ENCODE measurements at regions not wholly inside any gene's neighbourhood (a gene's known extent, or its start where the extent isn't known, plus 50 kb on each side); places are given as distances from the start of the nearest gene placed in this dataset.

GRCh38 chr7:27299861-27300260 lies 57.3 kb downstream of the EVX1 start:
- H2AFZ ChIP-seq (ENCODE audit: low read length), result no peak overlapping the region
- no peaks in the 10 kb centered on the region for H3K79me2 ChIP-seq (ENCODE audit: control insufficient read depth, insufficient read depth, low read length)
- H4K20me1 ChIP-seq (ENCODE audit: control insufficient read depth, extremely low read depth, insufficient read depth, low read length), result no peaks in the 10 kb centered on the region
- no peak overlapping the region for H3K4me3 ChIP-seq (replicated peaks in 1 of 4; ENCODE audit: control extremely low read depth in 1 of 4, insufficient read depth in 1 of 4, low read depth in 3 of 4, low read length in 4 of 4)
- H3K36me3 ChIP-seq (ENCODE audit: control insufficient read depth, insufficient read depth, low read length), result no peaks in the 10 kb centered on the region
- H3K9ac ChIP-seq (ENCODE audit: insufficient read depth, low read length), result no peak overlapping the region
- H3K4me1 ChIP-seq (ENCODE audit: control insufficient read depth, extremely low read depth, insufficient read depth, low read length), result no peaks in the 10 kb centered on the region
- no peaks in the 10 kb centered on the region for H3K9me3 ChIP-seq (ENCODE audit: control insufficient read depth, insufficient read depth, low read depth, low read length)
- H3K27ac ChIP-seq (ENCODE audit: insufficient read depth, low read length), result no peak overlapping the region
- H3K4me2 ChIP-seq (ENCODE audit: extremely low read depth, insufficient read depth, low read length), result no peak overlapping the region
- no peak for DNase-seq (ENCODE audit: low read depth in 2 of 2)
- TF ChIP-seq EZH2 (IDR thresholded peaks at IDR 0.05; ENCODE audit: low read length, missing control alignments), result no peak
- TF ChIP-seq CTCF (conservative IDR thresholded peaks at IDR 0.05 in 1 of 2, IDR thresholded peaks at IDR 0.05 in 1 of 2; ENCODE audit: low read depth in 1 of 2, low read length in 2 of 2), result no peak
- no peaks in the 10 kb centered on the region for H3K27me3 ChIP-seq (ENCODE audit: control insufficient read depth, insufficient read depth, low read length)

GRCh38 chr7:27300421-27300820 lies 57.8 kb downstream of the EVX1 start:
- Histone ChIP-seq H3K27me3 (ENCODE audit: control insufficient read depth, insufficient read depth, low read length) (no peaks in the 10 kb centered on the region), H3K79me2 (ENCODE audit: control insufficient read depth, insufficient read depth, low read length) (no peaks in the 10 kb centered on the region), H3K27ac (ENCODE audit: insufficient read depth, low read length) (no peak overlapping the region), H4K20me1 (ENCODE audit: control insufficient read depth, extremely low read depth, insufficient read depth, low read length) (no peaks in the 10 kb centered on the region), H3K4me1 (ENCODE audit: control insufficient read depth, extremely low read depth, insufficient read depth, low read length) (no peaks in the 10 kb centered on the region), H2AFZ (ENCODE audit: low read length) (no peak overlapping the region), H3K9ac (ENCODE audit: insufficient read depth, low read length) (no peak overlapping the region), H3K4me3 (replicated peaks in 1 of 4; ENCODE audit: control extremely low read depth in 1 of 4, insufficient read depth in 1 of 4, low read depth in 3 of 4, low read length in 4 of 4) (no peak overlapping the region), H3K4me2 (ENCODE audit: extremely low read depth, insufficient read depth, low read length) (no peak overlapping the region), H3K36me3 (ENCODE audit: control insufficient read depth, insufficient read depth, low read length) (no peaks in the 10 kb centered on the region), H3K9me3 (ENCODE audit: control insufficient read depth, insufficient read depth, low read depth, low read length) (no peaks in the 10 kb centered on the region)
- DNase-seq (ENCODE audit: low read depth in 2 of 2), result no peak
- TF ChIP-seq EZH2 (IDR thresholded peaks at IDR 0.05; ENCODE audit: low read length, missing control alignments) (no peak), CTCF (conservative IDR thresholded peaks at IDR 0.05 in 1 of 2, IDR thresholded peaks at IDR 0.05 in 1 of 2; ENCODE audit: low read depth in 1 of 2, low read length in 2 of 2) (no peak)

GRCh38 chr7:27302590-27302989 lies 60.0 kb downstream of the EVX1 start:
- Histone ChIP-seq H3K9me3 (ENCODE audit: control insufficient read depth, insufficient read depth, low read depth, low read length) (no peaks in the 10 kb centered on the region), H4K20me1 (ENCODE audit: control insufficient read depth, extremely low read depth, insufficient read depth, low read length) (no peaks in the 10 kb centered on the region), H3K4me3 (replicated peaks in 1 of 4; ENCODE audit: control extremely low read depth in 1 of 4, insufficient read depth in 1 of 4, low read depth in 3 of 4, low read length in 4 of 4) (no peak overlapping the region), H2AFZ (ENCODE audit: low read length) (no peak overlapping the region), H3K9ac (ENCODE audit: insufficient read depth, low read length) (no peak overlapping the region), H3K27me3 (ENCODE audit: control insufficient read depth, insufficient read depth, low read length) (no peaks in the 10 kb centered on the region), H3K79me2 (ENCODE audit: control insufficient read depth, insufficient read depth, low read length) (no peaks in the 10 kb centered on the region), H3K4me1 (ENCODE audit: control insufficient read depth, extremely low read depth, insufficient read depth, low read length) (no peaks in the 10 kb centered on the region), H3K27ac (ENCODE audit: insufficient read depth, low read length) (no peak overlapping the region), H3K36me3 (ENCODE audit: control insufficient read depth, insufficient read depth, low read length) (no peaks in the 10 kb centered on the region), H3K4me2 (ENCODE audit: extremely low read depth, insufficient read depth, low read length) (no peak overlapping the region)
- TF ChIP-seq EZH2 (IDR thresholded peaks at IDR 0.05; ENCODE audit: low read length, missing control alignments) (no peak), CTCF (conservative IDR thresholded peaks at IDR 0.05 in 1 of 2, IDR thresholded peaks at IDR 0.05 in 1 of 2; ENCODE audit: low read depth in 1 of 2, low read length in 2 of 2) (no peak)
- DNase-seq (ENCODE audit: low read depth in 2 of 2), result no peak

All from fibroblast of lung (primary cell).